Astrocyte (in vitro differentiated cells and primary cell): ENCODE measurements at regions not wholly inside any gene's neighbourhood (a gene's known extent, or its start where the extent isn't known, plus 50 kb on each side); places are given as distances from the start of the nearest gene placed in this dataset.
"Not testable (repeated sequence)": the region's sequence is repeated elsewhere in the genome, so short reads cannot be mapped to it uniquely, and the experiment has no call there.

ENCODE experiments used
- EZH2 ChIP-seq: IDR thresholded peaks from 2 replicates; pipeline ENCODE4 v1.6.1; 2012; ENCODE audit warnings: mild to moderate bottlenecking, low read length, inconsistent platforms; ENCODE audit not compliant: insufficient read depth
- TF ChIP-seq, protein P1 (sequence below): IDR thresholded peaks from 2 replicates; pipeline ENCODE4 v1.5.1; 2011; ENCODE audit warnings: low read depth, mild to moderate bottlenecking, inconsistent platforms, low read length, moderate library complexity; ENCODE audit not compliant: insufficient read depth

GRCh38 chr16:29138698-29139097 is 153.8 kb downstream of the LAT start:
- TF ChIP-seq, protein P1, sequence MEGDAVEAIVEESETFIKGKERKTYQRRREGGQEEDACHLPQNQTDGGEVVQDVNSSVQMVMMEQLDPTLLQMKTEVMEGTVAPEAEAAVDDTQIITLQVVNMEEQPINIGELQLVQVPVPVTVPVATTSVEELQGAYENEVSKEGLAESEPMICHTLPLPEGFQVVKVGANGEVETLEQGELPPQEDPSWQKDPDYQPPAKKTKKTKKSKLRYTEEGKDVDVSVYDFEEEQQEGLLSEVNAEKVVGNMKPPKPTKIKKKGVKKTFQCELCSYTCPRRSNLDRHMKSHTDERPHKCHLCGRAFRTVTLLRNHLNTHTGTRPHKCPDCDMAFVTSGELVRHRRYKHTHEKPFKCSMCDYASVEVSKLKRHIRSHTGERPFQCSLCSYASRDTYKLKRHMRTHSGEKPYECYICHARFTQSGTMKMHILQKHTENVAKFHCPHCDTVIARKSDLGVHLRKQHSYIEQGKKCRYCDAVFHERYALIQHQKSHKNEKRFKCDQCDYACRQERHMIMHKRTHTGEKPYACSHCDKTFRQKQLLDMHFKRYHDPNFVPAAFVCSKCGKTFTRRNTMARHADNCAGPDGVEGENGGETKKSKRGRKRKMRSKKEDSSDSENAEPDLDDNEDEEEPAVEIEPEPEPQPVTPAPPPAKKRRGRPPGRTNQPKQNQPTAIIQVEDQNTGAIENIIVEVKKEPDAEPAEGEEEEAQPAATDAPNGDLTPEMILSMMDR, result not testable (repeated sequence)
- TF ChIP-seq EZH2, result not testable (repeated sequence)
